GM12872 (cell line): ENCODE measurements at regions not wholly inside any gene's neighbourhood (a gene's known extent, or its start where the extent isn't known, plus 50 kb on each side); places are given as distances from the start of the nearest gene placed in this dataset.

Source experiments
- CTCF ChIP-seq: IDR thresholded peaks from 3 replicates; pipeline ENCODE4 v1.5.1; 2011; ENCODE audit warnings: low read depth, mild to moderate bottlenecking, low read length, moderate library complexity; ENCODE audit not compliant: insufficient read depth

GRCh38 chr1:101121975-101122374 lies 96.4 kb upstream of the DPH5 start:
- no peak for TF ChIP-seq CTCF

DNA sequence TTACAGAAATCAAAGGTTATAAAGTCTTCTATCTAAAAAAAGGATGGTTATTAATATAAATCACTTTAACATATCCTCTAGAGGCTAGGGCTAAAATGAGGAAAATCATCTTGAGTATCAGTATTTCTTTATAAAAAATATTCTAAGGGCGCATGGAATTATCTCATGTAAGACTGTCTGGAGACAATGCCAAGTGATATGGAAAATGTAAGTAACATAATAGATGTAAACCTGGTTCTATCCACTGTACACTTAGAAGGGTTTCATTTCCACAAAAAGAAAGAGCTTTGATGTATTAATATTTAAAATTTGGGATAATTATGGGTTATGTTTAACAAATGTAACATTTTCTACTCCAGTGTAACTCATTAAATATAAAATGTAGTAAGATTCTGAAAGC lies 95.9 kb upstream of the DPH5 start:
- TF ChIP-seq CTCF: no peak

DNA sequence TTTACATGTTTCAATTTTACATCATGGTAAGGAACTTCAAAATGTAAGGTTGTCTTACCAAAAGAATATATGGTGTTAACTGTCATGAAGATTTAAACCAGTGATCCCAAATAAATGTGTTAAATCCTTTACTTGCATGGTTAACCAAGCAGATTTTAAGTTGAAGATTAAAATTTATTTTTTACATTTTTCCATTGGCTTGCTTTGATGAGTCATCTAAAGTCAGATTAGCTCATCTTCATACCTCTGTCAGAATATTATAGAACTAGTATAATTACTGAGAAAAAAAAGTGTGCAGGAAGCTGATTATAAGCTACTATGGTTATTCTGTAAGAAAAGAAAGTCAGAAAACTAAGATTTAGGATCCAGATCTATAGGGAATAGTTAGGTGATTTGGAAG lies 95.3 kb upstream of the DPH5 start:
- TF ChIP-seq CTCF: no peak

- TF ChIP-seq CTCF: no peak
Measured at GRCh38 chr1:101119289-101119688, 93.7 kb upstream of the DPH5 start.

DNA sequence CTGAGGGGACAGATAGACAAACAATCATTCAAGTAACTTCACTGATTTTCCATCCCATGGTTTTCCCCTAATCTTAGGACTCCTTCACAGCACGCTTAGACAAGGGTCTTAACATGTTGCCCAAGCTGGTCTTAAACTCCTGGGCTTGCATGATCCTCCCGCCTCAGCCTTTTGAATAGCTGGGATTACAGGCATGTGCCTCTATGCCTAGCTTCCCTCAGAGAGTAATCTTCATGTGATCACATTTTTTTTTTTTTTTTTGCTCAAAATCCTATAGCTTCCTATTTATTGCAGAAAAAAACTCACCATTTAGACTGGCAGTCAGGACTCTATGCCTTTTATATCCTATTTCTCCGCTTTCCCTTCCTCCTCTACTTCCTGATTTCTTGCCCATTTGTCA lies 90.4 kb upstream of the DPH5 start:
- TF ChIP-seq CTCF: no peak

- TF ChIP-seq CTCF: no peak
Measured at GRCh38 chr1:101115112-101115511, 89.5 kb upstream of the DPH5 start.

DNA sequence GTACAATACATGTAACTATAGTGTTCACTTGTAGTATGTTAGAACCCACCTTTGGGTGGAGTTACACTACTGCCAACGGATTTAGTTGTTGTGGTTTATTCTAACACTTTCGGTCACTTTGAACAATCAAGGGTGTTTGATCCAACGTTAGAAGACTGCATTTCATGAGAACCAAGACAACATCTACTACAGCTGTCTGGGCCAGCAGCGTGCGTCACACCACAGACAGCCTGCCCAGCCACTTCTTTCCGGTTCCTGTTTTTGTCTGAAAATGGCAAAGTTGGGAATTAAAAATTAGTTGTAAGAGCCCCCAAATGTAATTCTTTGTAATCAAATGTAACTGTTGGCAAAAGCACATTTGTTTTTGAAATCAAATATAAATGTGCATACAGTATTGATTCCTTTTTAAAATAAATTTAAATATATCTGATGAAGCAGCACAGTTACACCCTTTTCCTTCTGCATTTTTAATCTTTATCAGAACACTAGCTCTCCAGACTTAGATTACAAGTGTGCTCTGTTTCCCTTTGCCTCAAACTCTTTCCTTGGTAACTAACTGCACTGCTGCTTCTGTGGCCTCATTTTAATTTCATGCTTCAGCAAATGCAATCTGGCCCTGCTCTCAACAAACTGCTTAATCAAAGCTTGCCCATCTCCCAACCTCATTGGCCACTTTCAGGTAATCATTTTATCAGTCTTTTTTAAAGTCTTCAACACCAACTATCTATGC lies 86.6 kb upstream of the DPH5 start:
- TF ChIP-seq CTCF: no peak
